HepG2 (cell line): ENCODE measurements at regions not wholly inside any gene's neighbourhood (a gene's known extent, or its start where the extent isn't known, plus 50 kb on each side); places are given as distances from the start of the nearest gene placed in this dataset.

Experiments
- EEA1 ChIP-seq: sonication (generic); formaldehyde crosslinking; IDR thresholded peaks from 2 replicates; pipeline ENCODE4 v1.5.1; 2020; ENCODE audit warnings: mild to moderate bottlenecking, missing genetic modification reagents, borderline replicate concordance
- FOXK1 ChIP-seq: sonication (generic); formaldehyde crosslinking; IDR thresholded peaks from 2 replicates; pipeline ENCODE4 v1.4.0; 2020; ENCODE audit warnings: low read depth, missing genetic modification reagents, borderline replicate concordance
- GATAD2A ChIP-seq: IDR thresholded peaks from 2 replicates; pipeline ENCODE4 v1.6.1; 2016
- HDAC6 ChIP-seq: fragments of 200-600 bp; sonication (generic); IDR thresholded peaks from 2 replicates; pipeline ENCODE4 v1.7.0; 2017; ENCODE audit warnings: mild to moderate bottlenecking, antibody characterized with exemption, low read length, low read depth
- KDM4B ChIP-seq: sonication (generic); formaldehyde crosslinking; IDR thresholded peaks from 2 replicates; pipeline ENCODE4 v1.4.0; 2020; ENCODE audit warnings: missing genetic modification reagents
- MAF1 ChIP-seq: sonication (generic); formaldehyde crosslinking; IDR thresholded peaks from 2 replicates; pipeline ENCODE4 v1.5.0; 2020; ENCODE audit warnings: missing genetic modification reagents, borderline replicate concordance
- MEIS1 ChIP-seq: sonication (generic); formaldehyde crosslinking; IDR thresholded peaks from 2 replicates; pipeline ENCODE4 v1.9.0; 2021; ENCODE audit warnings: mild to moderate bottlenecking, missing genetic modification reagents, moderate library complexity, borderline replicate concordance
- NR2F2 ChIP-seq: IDR thresholded peaks from 2 replicates; pipeline ENCODE4 v1.6.1; 2012; ENCODE audit warnings: low read depth, inconsistent platforms, borderline replicate concordance
- NR2F6 ChIP-seq, 2 experiments: IDR thresholded peaks; 2 replicates each; pipeline ENCODE4 v1.6.1; 2016; ENCODE audit warnings: antibody characterized with exemption in 1 of 2, mild to moderate bottlenecking in 1 of 2
- PITX1 ChIP-seq: sonication (generic); formaldehyde crosslinking; IDR thresholded peaks from 2 replicates; pipeline ENCODE4 v1.5.1; 2020; ENCODE audit warnings: mild to moderate bottlenecking, missing genetic modification reagents
- SP140L ChIP-seq: sonication (generic); formaldehyde crosslinking; IDR thresholded peaks from 2 replicates; pipeline ENCODE4 v1.4.0; 2020; ENCODE audit warnings: missing genetic modification reagents, borderline replicate concordance
- ZMYM4 ChIP-seq: sonication (generic); formaldehyde crosslinking; IDR thresholded peaks from 2 replicates; pipeline ENCODE4 v1.8.1; 2023; ENCODE audit warnings: mild to moderate bottlenecking, missing genetic modification reagents
- ZNF10 ChIP-seq: sonication (generic); formaldehyde crosslinking; IDR thresholded peaks from 2 replicates; pipeline ENCODE4 v1.4.0; 2020; ENCODE audit warnings: mild to moderate bottlenecking, low read depth, missing genetic modification reagents, borderline replicate concordance
- ZNF263 ChIP-seq: sonication (generic); formaldehyde crosslinking; IDR thresholded peaks from 2 replicates; pipeline ENCODE4 v1.4.0; 2020; ENCODE audit warnings: missing genetic modification reagents
- ZNF720 ChIP-seq: sonication (generic); formaldehyde crosslinking; IDR thresholded peaks from 2 replicates; pipeline ENCODE4 v1.4.0; 2020; ENCODE audit warnings: missing genetic modification reagents
- ZNF737 ChIP-seq: sonication (generic); formaldehyde crosslinking; IDR thresholded peaks from 2 replicates; pipeline ENCODE4 v1.5.0; 2020; ENCODE audit warnings: missing genetic modification reagents, mild to moderate bottlenecking, borderline replicate concordance
- ZNF883 ChIP-seq: sonication (generic); formaldehyde crosslinking; IDR thresholded peaks from 2 replicates; pipeline ENCODE4 v1.5.1; 2020; ENCODE audit warnings: mild to moderate bottlenecking, missing genetic modification reagents; ENCODE audit errors: not compliant biosample characterization
- ZZZ3 ChIP-seq: sonication (generic); formaldehyde crosslinking; IDR thresholded peaks from 2 replicates; pipeline ENCODE4 v1.4.0; 2020; ENCODE audit warnings: missing genetic modification reagents, mild to moderate bottlenecking, borderline replicate concordance
- TF ChIP-seq, protein P1 (sequence below): IDR thresholded peaks from 2 replicates; pipeline ENCODE4 v1.6.1; 2016; ENCODE audit warnings: low read depth, borderline replicate concordance
- TF ChIP-seq, protein P2 (sequence below): sonication (generic); formaldehyde crosslinking; IDR thresholded peaks from 2 replicates; pipeline ENCODE4 v1.4.0; 2020; ENCODE audit warnings: mild to moderate bottlenecking, missing genetic modification reagents
- TF ChIP-seq, protein P3 (sequence below): sonication (generic); formaldehyde crosslinking; IDR thresholded peaks from 2 replicates; pipeline ENCODE4 v1.4.0; 2020; ENCODE audit warnings: missing genetic modification reagents, borderline replicate concordance

DNA sequence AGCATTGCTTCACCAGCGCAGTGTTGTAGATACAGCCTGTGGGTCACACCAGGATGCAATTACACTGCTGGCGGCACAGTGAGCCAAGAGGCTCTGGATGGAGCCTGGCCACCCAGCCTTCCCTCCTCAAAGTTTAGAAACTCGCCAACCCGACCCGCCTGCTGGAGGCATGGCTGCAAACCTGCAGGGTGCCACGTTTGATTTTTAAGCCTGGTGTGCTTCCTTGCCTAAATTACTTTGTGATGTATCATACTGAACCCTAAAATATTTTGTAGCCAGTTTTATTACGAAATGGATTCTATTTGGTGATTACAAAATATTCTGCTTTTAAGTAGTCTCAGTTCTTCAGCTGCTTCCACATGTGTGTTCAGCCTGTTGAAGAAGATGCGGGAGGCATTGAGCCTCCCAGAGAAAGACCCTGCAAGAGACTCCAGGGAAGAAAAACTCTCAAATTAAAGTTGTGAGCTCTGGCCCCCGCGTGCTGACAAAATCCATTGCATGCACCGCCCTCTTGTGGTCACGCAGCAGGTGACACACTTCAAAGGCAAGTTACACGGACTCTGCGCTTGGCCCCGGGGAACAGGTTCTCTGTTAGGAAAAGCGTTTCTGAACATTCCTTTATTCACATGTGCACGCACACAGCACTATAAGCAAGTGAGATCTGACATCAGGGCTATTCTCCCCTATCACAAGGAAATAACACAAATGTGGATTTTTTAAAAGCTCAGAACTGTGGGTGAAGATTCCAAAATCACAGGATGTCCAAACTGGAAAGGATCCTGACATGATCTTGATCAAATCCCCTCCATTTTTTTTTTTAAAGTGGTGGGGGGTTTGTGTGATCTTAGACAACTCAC, 63.0 kb upstream of the TWIST2 start (continued):
- no peak for TF ChIP-seq HDAC6
- TF ChIP-seq, protein P1, sequence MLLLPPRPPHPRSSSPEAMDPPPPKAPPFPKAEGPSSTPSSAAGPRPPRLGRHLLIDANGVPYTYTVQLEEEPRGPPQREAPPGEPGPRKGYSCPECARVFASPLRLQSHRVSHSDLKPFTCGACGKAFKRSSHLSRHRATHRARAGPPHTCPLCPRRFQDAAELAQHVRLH (CRISPR knock-in tag): no peak
- TF ChIP-seq NR2F2: no peak
- TF ChIP-seq SP140L (CRISPR knock-in tag): no peak
- TF ChIP-seq ZNF720 (CRISPR knock-in tag): no peak
- peak; percentile 31; the same call in 1 of the 2 replicates for TF ChIP-seq GATAD2A (CRISPR knock-in tag)
- TF ChIP-seq NR2F6 (IDR thresholded peaks at IDR 0.05): no peak
- TF ChIP-seq NR2F6 (CRISPR knock-in tag; IDR thresholded peaks at IDR 0.05): 0 out of 2 replicates have a peak, but pooled peaks have one; percentile 21
- TF ChIP-seq ZMYM4 (CRISPR knock-in tag): no peak; the same call in 1 of the 2 replicates
- no peak for TF ChIP-seq EEA1
- TF ChIP-seq, protein P2, sequence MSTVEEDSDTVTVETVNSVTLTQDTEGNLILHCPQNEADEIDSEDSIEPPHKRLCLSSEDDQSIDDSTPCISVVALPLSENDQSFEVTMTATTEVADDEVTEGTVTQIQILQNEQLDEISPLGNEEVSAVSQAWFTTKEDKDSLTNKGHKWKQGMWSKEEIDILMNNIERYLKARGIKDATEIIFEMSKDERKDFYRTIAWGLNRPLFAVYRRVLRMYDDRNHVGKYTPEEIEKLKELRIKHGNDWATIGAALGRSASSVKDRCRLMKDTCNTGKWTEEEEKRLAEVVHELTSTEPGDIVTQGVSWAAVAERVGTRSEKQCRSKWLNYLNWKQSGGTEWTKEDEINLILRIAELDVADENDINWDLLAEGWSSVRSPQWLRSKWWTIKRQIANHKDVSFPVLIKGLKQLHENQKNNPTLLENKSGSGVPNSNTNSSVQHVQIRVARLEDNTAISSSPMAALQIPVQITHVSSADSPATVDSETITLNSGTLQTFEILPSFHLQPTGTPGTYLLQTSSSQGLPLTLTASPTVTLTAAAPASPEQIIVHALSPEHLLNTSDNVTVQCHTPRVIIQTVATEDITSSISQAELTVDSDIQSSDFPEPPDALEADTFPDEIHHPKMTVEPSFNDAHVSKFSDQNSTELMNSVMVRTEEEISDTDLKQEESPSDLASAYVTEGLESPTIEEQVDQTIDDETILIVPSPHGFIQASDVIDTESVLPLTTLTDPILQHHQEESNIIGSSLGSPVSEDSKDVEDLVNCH (CRISPR knock-in tag): no peak
- TF ChIP-seq, protein P3, sequence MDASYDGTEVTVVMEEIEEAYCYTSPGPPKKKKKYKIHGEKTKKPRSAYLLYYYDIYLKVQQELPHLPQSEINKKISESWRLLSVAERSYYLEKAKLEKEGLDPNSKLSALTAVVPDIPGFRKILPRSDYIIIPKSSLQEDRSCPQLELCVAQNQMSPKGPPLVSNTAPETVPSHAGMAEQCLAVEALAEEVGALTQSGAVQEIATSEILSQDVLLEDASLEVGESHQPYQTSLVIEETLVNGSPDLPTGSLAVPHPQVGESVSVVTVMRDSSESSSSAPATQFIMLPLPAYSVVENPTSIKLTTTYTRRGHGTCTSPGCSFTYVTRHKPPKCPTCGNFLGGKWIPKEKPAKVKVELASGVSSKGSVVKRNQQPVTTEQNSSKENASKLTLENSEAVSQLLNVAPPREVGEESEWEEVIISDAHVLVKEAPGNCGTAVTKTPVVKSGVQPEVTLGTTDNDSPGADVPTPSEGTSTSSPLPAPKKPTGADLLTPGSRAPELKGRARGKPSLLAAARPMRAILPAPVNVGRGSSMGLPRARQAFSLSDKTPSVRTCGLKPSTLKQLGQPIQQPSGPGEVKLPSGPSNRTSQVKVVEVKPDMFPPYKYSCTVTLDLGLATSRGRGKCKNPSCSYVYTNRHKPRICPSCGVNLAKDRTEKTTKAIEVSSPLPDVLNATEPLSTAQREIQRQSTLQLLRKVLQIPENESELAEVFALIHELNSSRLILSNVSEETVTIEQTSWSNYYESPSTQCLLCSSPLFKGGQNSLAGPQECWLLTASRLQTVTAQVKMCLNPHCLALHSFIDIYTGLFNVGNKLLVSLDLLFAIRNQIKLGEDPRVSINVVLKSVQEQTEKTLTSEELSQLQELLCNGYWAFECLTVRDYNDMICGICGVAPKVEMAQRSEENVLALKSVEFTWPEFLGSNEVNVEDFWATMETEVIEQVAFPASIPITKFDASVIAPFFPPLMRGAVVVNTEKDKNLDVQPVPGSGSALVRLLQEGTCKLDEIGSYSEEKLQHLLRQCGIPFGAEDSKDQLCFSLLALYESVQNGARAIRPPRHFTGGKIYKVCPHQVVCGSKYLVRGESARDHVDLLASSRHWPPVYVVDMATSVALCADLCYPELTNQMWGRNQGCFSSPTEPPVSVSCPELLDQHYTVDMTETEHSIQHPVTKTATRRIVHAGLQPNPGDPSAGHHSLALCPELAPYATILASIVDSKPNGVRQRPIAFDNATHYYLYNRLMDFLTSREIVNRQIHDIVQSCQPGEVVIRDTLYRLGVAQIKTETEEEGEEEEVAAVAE: no peak
- TF ChIP-seq ZNF883: no peak
- TF ChIP-seq PITX1 (CRISPR knock-in tag): no peak
- no peak for TF ChIP-seq ZNF263 (CRISPR knock-in tag)
- peak; percentile 29; the same call in 1 of the 2 replicates for TF ChIP-seq FOXK1 (CRISPR knock-in tag)
- TF ChIP-seq ZNF737: no peak
- no peak for TF ChIP-seq KDM4B (CRISPR knock-in tag)
- no peak for TF ChIP-seq ZNF10 (CRISPR knock-in tag)
- no peak for TF ChIP-seq MAF1 (CRISPR knock-in tag)
- no peak for TF ChIP-seq MEIS1 (CRISPR knock-in tag)
- TF ChIP-seq ZZZ3 (CRISPR knock-in tag): no peak
